ENCODE measurements at regions not wholly inside any gene's neighbourhood (a gene's known extent, or its start where the extent isn't known, plus 50 kb on each side); places are given as distances from the start of the nearest gene placed in this dataset.

DNA sequence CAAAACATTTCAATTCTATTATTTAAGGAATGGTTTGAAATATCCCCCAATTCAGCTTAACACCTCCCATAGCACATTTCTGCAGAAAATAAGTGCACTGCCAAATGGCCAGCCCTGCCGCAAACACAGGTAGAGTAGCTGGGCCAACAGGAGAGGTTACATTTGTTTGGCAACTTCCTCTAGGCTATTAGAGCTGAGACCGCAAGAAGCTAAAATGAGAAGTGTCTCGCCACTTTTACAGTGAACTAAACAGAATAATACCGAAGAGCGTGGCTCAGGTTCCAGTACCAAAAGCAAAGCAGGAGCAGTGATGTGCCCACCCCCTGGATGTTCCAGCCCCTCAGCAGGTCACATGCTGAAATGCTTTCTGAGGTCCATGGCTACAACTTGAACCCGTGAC is 154.5 kb upstream of the PKN2 start:
- ChIA-PET POLR2A (no interaction called here), CTCF (no interaction called here)
- H3K36me3 ChIP-seq (ENCODE audit: control insufficient read depth, insufficient read depth, low read length), result no peaks in the 10 kb centered on the region
- H3K4me3 ChIP-seq (ENCODE audit: low read depth in 2 of 2, low read length in 2 of 2), result no peak overlapping the region
- no peaks in the 10 kb centered on the region for H3K4me1 ChIP-seq (ENCODE audit: control insufficient read depth, insufficient read depth, low read length)
- no peak overlapping the region for H3K27ac ChIP-seq (ENCODE audit: low read length)
- H3K27me3 ChIP-seq (ENCODE audit: control insufficient read depth, insufficient read depth, low read length), result no peaks in the 10 kb centered on the region; the same call in 1 of the 2 replicates
- DNase-seq (ENCODE audit: low read depth, low spot score) (no peak), ATAC-seq (no peak)
- intact Hi-C loops (cut with micrococcal nuclease; ENCODE audit: unreplicated experiment), result no loop called here
- in situ Hi-C loops (cut with HindIII; ENCODE audit: low pct_unique_long_range_greater_than_20kb, low sequenced_read_pairs), result no loop called here
- no TSS peak for BruUV-seq (replicated peaks)
- no peak for TF ChIP-seq SIN3A (IDR thresholded peaks at IDR 0.05; ENCODE audit: borderline replicate concordance, insufficient read depth, low read depth, low read length)
- H3K9me3 ChIP-seq (ENCODE audit: control insufficient read depth, insufficient read depth, low read depth, low read length), result no peaks in the 10 kb centered on the region

DNA sequence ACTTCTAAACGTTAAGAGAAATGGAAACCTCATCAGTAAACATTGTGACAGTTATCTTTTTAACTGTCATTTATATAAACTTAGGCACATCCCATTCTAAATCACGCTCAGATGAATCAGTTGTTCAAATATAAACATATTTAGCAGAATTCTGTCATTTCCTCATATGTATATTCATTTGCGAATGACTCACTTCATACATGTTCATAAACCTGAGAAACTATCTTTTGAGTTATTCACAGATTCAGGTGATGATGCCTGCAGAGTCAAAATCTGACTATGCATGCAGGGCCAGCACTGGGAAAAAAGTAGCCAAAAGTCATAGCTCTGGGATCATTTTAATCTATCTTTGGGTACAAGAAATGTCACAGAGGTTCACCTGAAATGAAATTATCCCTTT is 153.8 kb upstream of the PKN2 start:
- ChIA-PET POLR2A (interaction anchor here (0.7 to 1.0 kb wide), 2 partner anchors 9 to 15 kb away, joined by 3 read pairs; no protein-coding TSS in a partner anchor), CTCF (no interaction called here)
- no peaks in the 10 kb centered on the region for H3K4me1 ChIP-seq (ENCODE audit: control insufficient read depth, insufficient read depth, low read length)
- no TSS peak for BruUV-seq (replicated peaks)
- no peak for TF ChIP-seq CTCF (IDR thresholded peaks at IDR 0.05)
- no peak for TF ChIP-seq POLR2AphosphoS5 (IDR thresholded peaks at IDR 0.05; ENCODE audit: low read depth, low read length)
- TF ChIP-seq SIN3A (IDR thresholded peaks at IDR 0.05; ENCODE audit: borderline replicate concordance, insufficient read depth, low read depth, low read length), result no peak
- no peak for TF ChIP-seq TCF7L2 (IDR thresholded peaks at IDR 0.05; ENCODE audit: low read depth, low read length)
- TF ChIP-seq REST (IDR thresholded peaks at IDR 0.05; ENCODE audit: insufficient read depth in 1 of 2, low read depth in 2 of 2, low read length in 1 of 2), result no peak
- DNase-seq (ENCODE audit: low read depth, low spot score) (no peak), ATAC-seq (no peak)
- in situ Hi-C loops (cut with HindIII; ENCODE audit: low pct_unique_long_range_greater_than_20kb, low sequenced_read_pairs) (no loop called here), intact Hi-C loops (cut with micrococcal nuclease; ENCODE audit: unreplicated experiment) (no loop called here)
- H3K27ac ChIP-seq (ENCODE audit: low read length), result no peak overlapping the region
- H3K9me3 ChIP-seq (ENCODE audit: control insufficient read depth, insufficient read depth, low read depth, low read length), result no peaks in the 10 kb centered on the region
- no peak overlapping the region for H3K4me3 ChIP-seq (ENCODE audit: low read depth in 2 of 2, low read length in 2 of 2)
- no peaks in the 10 kb centered on the region for H3K36me3 ChIP-seq (ENCODE audit: control insufficient read depth, insufficient read depth, low read length)
- H3K27me3 ChIP-seq (ENCODE audit: control insufficient read depth, insufficient read depth, low read length), result no peaks in the 10 kb centered on the region; the same call in 1 of the 2 replicates

DNA sequence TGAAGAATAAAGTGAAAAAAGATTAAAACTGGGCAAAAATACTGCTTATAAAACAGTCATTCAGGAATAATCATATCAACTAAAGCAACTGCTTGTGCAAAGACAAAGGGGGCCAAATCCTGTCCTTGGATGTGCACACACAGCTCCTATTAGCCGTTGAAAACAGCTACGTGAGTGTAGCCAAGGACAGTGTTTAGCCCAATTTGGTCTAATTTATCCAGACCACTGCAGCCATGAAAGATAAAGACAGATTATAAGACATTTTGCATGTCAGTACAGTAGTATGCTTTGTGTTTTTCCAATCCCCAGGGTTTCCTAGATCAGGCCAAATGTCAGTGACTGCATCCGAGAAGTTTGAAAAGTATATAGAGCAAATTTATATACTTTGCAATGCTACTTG is 146.3 kb upstream of the PKN2 start:
- intact Hi-C loops (cut with micrococcal nuclease; ENCODE audit: unreplicated experiment), result loop anchor here (2.0 kb wide), 1 partner anchor 19 kb away; no protein-coding TSS in a partner anchor
- no peak overlapping the region for H3K4me3 ChIP-seq (ENCODE audit: low read depth in 2 of 2, low read length in 2 of 2)
- in situ Hi-C loops (cut with HindIII; ENCODE audit: low pct_unique_long_range_greater_than_20kb, low sequenced_read_pairs), result no loop called here
- DNase-seq (ENCODE audit: low read depth, low spot score), result no peak
- TF ChIP-seq CTCF (IDR thresholded peaks at IDR 0.05) (no peak), REST (IDR thresholded peaks at IDR 0.05; ENCODE audit: insufficient read depth in 1 of 2, low read depth in 2 of 2, low read length in 1 of 2) (no peak), POLR2AphosphoS5 (IDR thresholded peaks at IDR 0.05; ENCODE audit: low read depth, low read length) (no peak), SIN3A (IDR thresholded peaks at IDR 0.05; ENCODE audit: borderline replicate concordance, insufficient read depth, low read depth, low read length) (no peak), TCF7L2 (IDR thresholded peaks at IDR 0.05; ENCODE audit: low read depth, low read length) (no peak)
- ChIA-PET POLR2A (no interaction called here), CTCF (no interaction called here)
- no peaks in the 10 kb centered on the region for H3K36me3 ChIP-seq (ENCODE audit: control insufficient read depth, insufficient read depth, low read length)
- ATAC-seq, result no peak
- H3K9me3 ChIP-seq (ENCODE audit: control insufficient read depth, insufficient read depth, low read depth, low read length), result no peaks in the 10 kb centered on the region
- BruUV-seq (replicated peaks), result no TSS peak
- H3K27me3 ChIP-seq (ENCODE audit: control insufficient read depth, insufficient read depth, low read length), result peaks cover 7% of the 10 kb centered on the region; the same call in 1 of the 2 replicates
- no peak overlapping the region for H3K27ac ChIP-seq (ENCODE audit: low read length)
- H3K4me1 ChIP-seq (ENCODE audit: control insufficient read depth, insufficient read depth, low read length), result no peaks in the 10 kb centered on the region

All from Panc1 (cell line).